IMR-90 (cell line): ENCODE measurements at regions not wholly inside any gene's neighbourhood (a gene's known extent, or its start where the extent isn't known, plus 50 kb on each side); places are given as distances from the start of the nearest gene placed in this dataset.
"Not testable (repeated sequence)": the region's sequence is repeated elsewhere in the genome, so short reads cannot be mapped to it uniquely, and the experiment has no call there.

ENCODE experiments used
- ATAC-seq: fragments of 200-7000 bp; cut with Tn5 transposase; 2 replicates; pipeline ENCODE4 v1.9.1; 2020; ENCODE audit warnings: low read depth, mild to moderate bottlenecking, moderate library complexity
- BruUV-seq: library from RNA; stranded (reverse); fragments of 400-500 nt; replicated peaks from 2 replicates; lab custom pipeline; 2021; lab: Mats Ljungman, UMichigan
- CTCF ChIA-PET: fragments of 300-600 bp; formaldehyde crosslinking; extraction: SDS; loops from one replicate; lab custom pipeline; 2021; ENCODE audit warnings: antibody characterized with exemption; lab: Yijun Ruan, JAX
- POLR2A ChIA-PET: fragments of 300-600 bp; sonication (Branson Sonifier 250); formaldehyde crosslinking; loops from one replicate; lab custom pipeline; 2022; ENCODE audit warnings: antibody characterized with exemption; ENCODE audit not compliant: unreplicated experiment; lab: Charles Lee
- DNase-seq: peaks from one replicate; pipeline ENCODE4 v3.0.0; 2013
- H2AFZ ChIP-seq: replicated peaks from 2 replicates; pipeline ENCODE3; 2013; ENCODE audit warnings: low read length, mild to moderate bottlenecking; ENCODE audit not compliant: poor library complexity
- H2AK5ac ChIP-seq: 2 replicates; pipeline ENCODE4 v1.6.1; 2013; ENCODE audit warnings: low read depth, low read length, inconsistent platforms
- H2AK9ac ChIP-seq: replicated peaks from 2 replicates; pipeline ENCODE3; 2013; ENCODE audit warnings: mild to moderate bottlenecking, low read depth, low read length, moderate library complexity; ENCODE audit not compliant: poor library complexity
- H2BK120ac ChIP-seq: 2 replicates; pipeline ENCODE4 v1.6.1; 2013; ENCODE audit warnings: low read depth, low read length, inconsistent platforms
- H2BK15ac ChIP-seq: 3 replicates; pipeline ENCODE4 v1.6.1; 2013; ENCODE audit warnings: low read depth, low read length, inconsistent platforms
- H2BK20ac ChIP-seq: 2 replicates; pipeline ENCODE4 v1.6.1; 2013; ENCODE audit warnings: low read depth, mild to moderate bottlenecking, inconsistent platforms, low read length, moderate library complexity
- H2BK5ac ChIP-seq: 2 replicates; pipeline ENCODE4 v1.6.1; 2013; ENCODE audit warnings: mild to moderate bottlenecking, low read depth, low read length, inconsistent platforms; ENCODE audit not compliant: poor library complexity, severe bottlenecking
- H3K14ac ChIP-seq: replicated peaks from 2 replicates; pipeline ENCODE4 v1.6.1; 2013; ENCODE audit warnings: low read depth, low read length, inconsistent platforms
- H3K18ac ChIP-seq: 2 replicates; pipeline ENCODE4 v1.6.1; 2013; ENCODE audit warnings: low read depth, low read length, control low read depth
- H3K23ac ChIP-seq: 2 replicates; pipeline ENCODE4 v1.6.1; 2013; ENCODE audit warnings: low read depth, low read length, inconsistent platforms
- H3K27ac ChIP-seq: 2 replicates; pipeline ENCODE4 v1.5.1; 2013; ENCODE audit warnings: mild to moderate bottlenecking, control low read depth, low read length; ENCODE audit not compliant: insufficient read depth
- H3K27me3 ChIP-seq: 2 replicates; pipeline ENCODE4 v1.6.1; 2013; ENCODE audit warnings: low read length; ENCODE audit not compliant: control insufficient read depth, insufficient read depth
- H3K36me3 ChIP-seq: 2 replicates; pipeline ENCODE4 v1.6.1; 2013; ENCODE audit warnings: low read length, mixed read lengths; ENCODE audit not compliant: control insufficient read depth, insufficient read depth
- H3K4ac ChIP-seq: 2 replicates; pipeline ENCODE4 v1.6.1; 2013; ENCODE audit warnings: low read depth, low read length, inconsistent platforms
- H3K4me1 ChIP-seq: 2 replicates; pipeline ENCODE4 v1.6.1; 2013; ENCODE audit warnings: low read length, mixed read lengths; ENCODE audit not compliant: control insufficient read depth, insufficient read depth
- H3K4me2 ChIP-seq: 2 replicates; pipeline ENCODE4 v1.6.1; 2013; ENCODE audit warnings: low read depth, mild to moderate bottlenecking, control low read depth, low read length, moderate library complexity
- H3K4me3 ChIP-seq: 2 replicates; pipeline ENCODE4 v1.5.1; 2013; ENCODE audit warnings: low read depth, mild to moderate bottlenecking, control low read depth, low read length, moderate library complexity; ENCODE audit not compliant: insufficient read depth
- H3K56ac ChIP-seq: 2 replicates; pipeline ENCODE4 v1.6.1; 2013; ENCODE audit warnings: low read length, inconsistent platforms; ENCODE audit not compliant: insufficient read depth; ENCODE audit errors: extremely low read depth
- H3K79me1 ChIP-seq, 2 experiments: 2 replicates each; pipeline ENCODE4 v1.6.1; 2013; ENCODE audit warnings: low read length in 2 of 2, inconsistent platforms in 1 of 2, low read depth in 1 of 2
- H3K9ac ChIP-seq: 2 replicates; pipeline ENCODE4 v1.6.1; 2013; ENCODE audit warnings: low read depth, low read length, control low read depth
- H3K9me1 ChIP-seq: 2 replicates; pipeline ENCODE4 v1.6.1; 2013; ENCODE audit warnings: low read length, inconsistent platforms; ENCODE audit not compliant: insufficient read depth
- H3K9me3 ChIP-seq: 2 replicates; pipeline ENCODE4 v1.6.1; 2013; ENCODE audit warnings: low read length; ENCODE audit not compliant: control insufficient read depth, insufficient read depth
- H4K20me1 ChIP-seq: 2 replicates; pipeline ENCODE4 v1.6.1; 2013; ENCODE audit warnings: low read length, inconsistent platforms; ENCODE audit not compliant: insufficient read depth
- H4K5ac ChIP-seq: 2 replicates; pipeline ENCODE4 v1.6.1; 2013; ENCODE audit warnings: mild to moderate bottlenecking, low read depth, low read length, control low read depth
- H4K8ac ChIP-seq, 2 experiments: 2 replicates each; pipeline ENCODE4 v1.6.1; 2013; ENCODE audit warnings: low read depth in 2 of 2, low read length in 2 of 2, control low read depth in 1 of 2, inconsistent platforms in 1 of 2
- H4K91ac ChIP-seq: 2 replicates; pipeline ENCODE4 v1.6.1; 2013; ENCODE audit warnings: low read depth, low read length, inconsistent platforms; ENCODE audit not compliant: insufficient read depth
- WGBS, 2 experiments: methylation state at CpG; one replicate each; pipeline versions ENCODE4 v1.1.5 to v1.1.7; 2013; ENCODE audit warnings: missing lambda C conversion rate in 2 of 2; ENCODE audit not compliant: insufficient read length in 1 of 2; ENCODE audit errors: extremely low coverage in 2 of 2; 5-methylcytosine and 5-hydroxymethylcytosine counted together
- dilution Hi-C: fragments of 300-500 bp; cut with HindIII; formaldehyde crosslinking; loops from one replicate; pipeline ENCODE4 v1.14.3; 2018; ENCODE audit warnings: low sequenced_read_pairs; ENCODE audit not compliant: unreplicated experiment
- in situ Hi-C: fragments of 300-500 bp; cut with MboI; formaldehyde crosslinking; loops from 3 replicates; pipeline ENCODE4 v1.14.3; 2019; ENCODE audit warnings: low sequenced_read_pairs, inconsistent platforms, mixed read lengths
- intact Hi-C: fragments of 100-400 bp; cut with micrococcal nuclease; formaldehyde crosslinking; loops from 2 replicates; pipeline ENCODE4 v1.10.0; 2022

GRCh38 chr22:15777150-15777549 is 87.3 kb downstream of the POTEH start:
- H3K4me1 ChIP-seq, H4K5ac ChIP-seq, H3K9ac ChIP-seq, in situ Hi-C loops, dilution Hi-C loops, H2BK5ac ChIP-seq, H3K79me1 ChIP-seq, H2BK20ac ChIP-seq, H4K20me1 ChIP-seq, H4K8ac ChIP-seq, ATAC-seq, H3K4me2 ChIP-seq, intact Hi-C loops, H3K56ac ChIP-seq, H2BK120ac ChIP-seq, DNase-seq, H3K9me3 ChIP-seq, H3K18ac ChIP-seq, H4K91ac ChIP-seq, H3K27ac ChIP-seq, H3K4ac ChIP-seq, H2AK5ac ChIP-seq, H3K4me3 ChIP-seq, H2BK15ac ChIP-seq, H3K14ac ChIP-seq, BruUV-seq, H3K36me3 ChIP-seq, POLR2A ChIA-PET, H3K23ac ChIP-seq, H2AFZ ChIP-seq, CTCF ChIA-PET, H3K27me3 ChIP-seq, H2AK9ac ChIP-seq, H3K9me1 ChIP-seq: not testable (repeated sequence)
- WGBS, 2 experiments = no CpG with 5 or more reads among the region's 24 CpGs

GRCh38 chr22:15777557-15777956 is 87.7 kb downstream of the POTEH start:
- dilution Hi-C loops, H4K8ac ChIP-seq, H3K79me1 ChIP-seq, H3K4ac ChIP-seq, H3K36me3 ChIP-seq, H3K4me3 ChIP-seq, DNase-seq, H3K18ac ChIP-seq, H2BK20ac ChIP-seq, H2AFZ ChIP-seq, H2AK5ac ChIP-seq, H2AK9ac ChIP-seq, H3K4me2 ChIP-seq, H3K27me3 ChIP-seq, H3K14ac ChIP-seq, H4K20me1 ChIP-seq, ATAC-seq, H3K9ac ChIP-seq, H3K27ac ChIP-seq, in situ Hi-C loops, H4K5ac ChIP-seq, intact Hi-C loops, H3K9me1 ChIP-seq, H3K9me3 ChIP-seq, H3K4me1 ChIP-seq, CTCF ChIA-PET, BruUV-seq, H3K56ac ChIP-seq, POLR2A ChIA-PET, H4K91ac ChIP-seq, H3K23ac ChIP-seq, H2BK120ac ChIP-seq, H2BK15ac ChIP-seq, H2BK5ac ChIP-seq: not testable (repeated sequence)
- no CpG with 5 or more reads among the region's 19 CpGs for WGBS, 2 experiments
